ENCODE measurements at regions not wholly inside any gene's neighbourhood (a gene's known extent, or its start where the extent isn't known, plus 50 kb on each side); places are given as distances from the start of the nearest gene placed in this dataset.

DNA sequence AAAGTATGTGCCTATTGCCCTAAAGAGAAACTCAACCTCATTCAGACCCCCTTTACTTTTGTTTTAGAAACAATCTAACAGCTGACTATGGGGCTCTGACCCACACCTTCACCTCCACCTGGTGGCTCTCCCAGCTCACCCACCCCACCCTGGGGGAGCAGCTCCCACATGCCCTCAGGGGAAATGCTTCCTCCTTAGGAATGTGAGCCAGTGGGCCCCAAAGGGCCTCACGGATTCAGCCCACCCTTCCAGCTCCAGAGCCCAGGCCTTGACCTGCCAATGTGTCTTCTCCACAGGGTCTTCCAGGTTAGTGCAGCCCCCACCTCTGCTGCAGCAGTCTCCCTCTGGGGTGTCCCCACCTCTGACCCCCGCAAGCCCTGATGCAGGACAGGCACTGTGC lies 680.1 kb upstream of the RAB6C start:
- Mint-ChIP-seq H3K27me3 (peaks cover 12% of the 10 kb centered on the region), H3K9me3 (ENCODE audit: low read depth) (peaks cover under 1% of the 10 kb centered on the region), H3K36me3 (ENCODE audit: insufficient read depth) (no peaks in the 10 kb centered on the region), H3K27ac (no peak overlapping the region), H3K4me1 (ENCODE audit: low read depth) (no peaks in the 10 kb centered on the region), H3K4me3 (ENCODE audit: low read depth) (no peak overlapping the region)
- TF ChIP-seq, protein P1, sequence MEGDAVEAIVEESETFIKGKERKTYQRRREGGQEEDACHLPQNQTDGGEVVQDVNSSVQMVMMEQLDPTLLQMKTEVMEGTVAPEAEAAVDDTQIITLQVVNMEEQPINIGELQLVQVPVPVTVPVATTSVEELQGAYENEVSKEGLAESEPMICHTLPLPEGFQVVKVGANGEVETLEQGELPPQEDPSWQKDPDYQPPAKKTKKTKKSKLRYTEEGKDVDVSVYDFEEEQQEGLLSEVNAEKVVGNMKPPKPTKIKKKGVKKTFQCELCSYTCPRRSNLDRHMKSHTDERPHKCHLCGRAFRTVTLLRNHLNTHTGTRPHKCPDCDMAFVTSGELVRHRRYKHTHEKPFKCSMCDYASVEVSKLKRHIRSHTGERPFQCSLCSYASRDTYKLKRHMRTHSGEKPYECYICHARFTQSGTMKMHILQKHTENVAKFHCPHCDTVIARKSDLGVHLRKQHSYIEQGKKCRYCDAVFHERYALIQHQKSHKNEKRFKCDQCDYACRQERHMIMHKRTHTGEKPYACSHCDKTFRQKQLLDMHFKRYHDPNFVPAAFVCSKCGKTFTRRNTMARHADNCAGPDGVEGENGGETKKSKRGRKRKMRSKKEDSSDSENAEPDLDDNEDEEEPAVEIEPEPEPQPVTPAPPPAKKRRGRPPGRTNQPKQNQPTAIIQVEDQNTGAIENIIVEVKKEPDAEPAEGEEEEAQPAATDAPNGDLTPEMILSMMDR (IDR thresholded peaks at IDR 0.05; ENCODE audit: unreplicated experiment) = no peak
- DNase-seq (ENCODE audit: low spot score, unreplicated experiment) = no peak

DNA sequence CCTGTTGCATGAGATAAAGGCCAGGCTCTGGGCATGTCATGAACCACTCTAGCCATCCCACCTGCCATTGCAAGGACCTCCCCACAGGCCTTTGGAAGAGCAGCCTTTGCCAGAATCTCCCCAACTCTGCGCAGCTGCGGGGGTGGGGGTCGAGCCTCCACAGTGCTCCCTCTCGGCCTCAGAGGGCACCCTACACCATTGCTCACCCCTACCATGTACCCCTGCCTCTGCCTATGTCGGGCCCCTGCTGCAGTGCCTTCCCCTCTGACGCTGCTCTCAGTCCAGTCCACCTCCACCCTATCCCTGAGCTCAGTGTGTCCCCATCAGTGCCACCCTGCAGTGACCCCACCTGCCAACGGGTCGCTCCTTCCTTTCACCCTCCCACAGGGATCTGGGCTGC lies 679.7 kb upstream of the RAB6C start:
- Mint-ChIP-seq H3K9me3 (ENCODE audit: low read depth) (no peaks in the 10 kb centered on the region), H3K4me1 (ENCODE audit: low read depth) (no peaks in the 10 kb centered on the region), H3K4me3 (ENCODE audit: low read depth) (no peak overlapping the region), H3K27me3 (peaks cover 12% of the 10 kb centered on the region), H3K27ac (no peak overlapping the region), H3K36me3 (ENCODE audit: insufficient read depth) (no peaks in the 10 kb centered on the region)
- TF ChIP-seq, protein P1 (IDR thresholded peaks at IDR 0.05; ENCODE audit: unreplicated experiment) = no peak
- no peak for DNase-seq (ENCODE audit: low spot score, unreplicated experiment)

DNA sequence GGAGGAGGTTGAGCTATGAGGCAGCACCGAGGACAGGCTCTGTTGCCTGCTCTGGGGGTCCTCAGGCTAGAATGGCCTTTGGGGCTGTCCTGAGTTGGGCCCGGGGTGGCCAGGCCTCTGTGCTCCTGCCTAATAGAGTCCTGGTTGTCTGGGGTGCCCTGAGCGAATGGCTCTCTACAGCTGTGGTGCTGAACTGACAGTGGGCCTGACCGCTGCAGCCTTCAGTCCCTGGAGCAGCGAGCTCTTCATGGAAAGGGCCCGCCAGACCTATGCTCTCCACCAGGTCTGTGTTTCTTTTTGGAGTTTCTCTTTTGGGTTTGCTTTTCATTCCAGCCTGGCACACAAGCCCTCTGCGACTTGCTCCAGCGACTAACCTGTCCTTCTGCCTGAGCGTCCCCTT lies 679.0 kb upstream of the RAB6C start:
- peaks cover 12% of the 10 kb centered on the region for H3K27me3 Mint-ChIP-seq
- H3K9me3 Mint-ChIP-seq (ENCODE audit: low read depth) = no peaks in the 10 kb centered on the region
- DNase-seq (ENCODE audit: low spot score, unreplicated experiment) = no peak
- no peak overlapping the region for H3K4me3 Mint-ChIP-seq (ENCODE audit: low read depth)
- TF ChIP-seq, protein P1 (IDR thresholded peaks at IDR 0.05; ENCODE audit: unreplicated experiment) = no peak
- H3K4me1 Mint-ChIP-seq (ENCODE audit: low read depth) = no peaks in the 10 kb centered on the region
- H3K27ac Mint-ChIP-seq = no peak overlapping the region
- no peaks in the 10 kb centered on the region for H3K36me3 Mint-ChIP-seq (ENCODE audit: insufficient read depth)

DNA sequence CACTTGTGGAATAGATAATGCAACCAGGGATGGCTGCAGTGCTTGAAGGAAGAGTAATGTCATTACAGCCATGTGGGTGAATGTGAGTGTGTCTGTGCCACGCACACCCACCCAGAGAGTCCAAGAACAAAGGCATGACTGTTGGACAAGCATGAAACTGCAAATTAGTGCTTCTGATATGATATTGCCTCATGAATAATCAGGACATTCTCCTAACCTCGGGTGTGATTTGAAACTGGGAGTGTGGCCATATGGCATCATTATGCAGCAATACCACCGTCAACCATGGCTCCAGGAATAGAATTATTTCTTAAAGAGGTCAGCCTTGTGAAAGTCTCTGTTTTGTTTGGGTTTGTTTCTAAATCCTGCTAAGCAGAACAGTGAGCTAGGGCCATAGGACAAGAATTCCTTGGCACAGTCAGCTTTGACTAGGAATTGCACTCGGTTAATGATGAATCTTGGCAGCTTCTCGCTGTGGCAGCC lies 678.0 kb upstream of the RAB6C start:
- H3K36me3 Mint-ChIP-seq (ENCODE audit: insufficient read depth) = no peaks in the 10 kb centered on the region
- H3K27ac Mint-ChIP-seq = no peak overlapping the region
- DNase-seq (ENCODE audit: low spot score, unreplicated experiment) = no peak
- TF ChIP-seq, protein P1 (IDR thresholded peaks at IDR 0.05; ENCODE audit: unreplicated experiment) = no peak
- no peaks in the 10 kb centered on the region for H3K4me1 Mint-ChIP-seq (ENCODE audit: low read depth)
- no peak overlapping the region for H3K4me3 Mint-ChIP-seq (ENCODE audit: low read depth)
- H3K9me3 Mint-ChIP-seq (ENCODE audit: low read depth) = no peaks in the 10 kb centered on the region
- H3K27me3 Mint-ChIP-seq = peaks cover 12% of the 10 kb centered on the region

DNA sequence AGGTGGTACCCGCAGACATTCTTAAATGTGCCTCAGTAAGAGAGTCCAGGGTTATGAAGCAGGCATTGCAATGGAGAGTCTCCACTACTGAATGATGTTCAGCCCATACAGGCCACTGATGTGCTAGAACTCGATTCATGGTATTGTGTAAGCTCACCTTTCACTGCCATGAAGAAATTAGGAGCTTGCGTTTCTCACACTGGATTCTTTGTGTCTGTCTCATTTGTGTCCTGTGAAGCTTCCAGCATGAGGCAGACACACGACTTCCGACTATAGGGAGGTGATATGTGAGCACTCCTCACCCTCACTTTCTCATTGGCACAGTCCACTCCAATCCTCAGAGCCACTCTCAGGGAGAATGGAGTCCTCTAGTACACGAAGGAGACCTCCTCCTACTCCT lies 677.4 kb upstream of the RAB6C start:
- H3K9me3 Mint-ChIP-seq (ENCODE audit: low read depth) = no peaks in the 10 kb centered on the region
- no peak for DNase-seq (ENCODE audit: low spot score, unreplicated experiment)
- no peak overlapping the region for H3K4me3 Mint-ChIP-seq (ENCODE audit: low read depth)
- TF ChIP-seq, protein P1 (IDR thresholded peaks at IDR 0.05; ENCODE audit: unreplicated experiment) = no peak
- H3K36me3 Mint-ChIP-seq (ENCODE audit: insufficient read depth) = no peaks in the 10 kb centered on the region
- H3K4me1 Mint-ChIP-seq (ENCODE audit: low read depth) = no peaks in the 10 kb centered on the region
- H3K27me3 Mint-ChIP-seq = peaks cover 12% of the 10 kb centered on the region
- H3K27ac Mint-ChIP-seq = no peak overlapping the region
